CD4-positive, alpha-beta T cell treated with Interleukin-10 for 1 hour (primary cell): ENCODE measurements at regions not wholly inside any gene's neighbourhood (a gene's known extent, or its start where the extent isn't known, plus 50 kb on each side); places are given as distances from the start of the nearest gene placed in this dataset.

Experiments
- DNase-seq: peaks from one replicate; pipeline ENCODE4 v3.0.0-alpha.2; 2020

DNA sequence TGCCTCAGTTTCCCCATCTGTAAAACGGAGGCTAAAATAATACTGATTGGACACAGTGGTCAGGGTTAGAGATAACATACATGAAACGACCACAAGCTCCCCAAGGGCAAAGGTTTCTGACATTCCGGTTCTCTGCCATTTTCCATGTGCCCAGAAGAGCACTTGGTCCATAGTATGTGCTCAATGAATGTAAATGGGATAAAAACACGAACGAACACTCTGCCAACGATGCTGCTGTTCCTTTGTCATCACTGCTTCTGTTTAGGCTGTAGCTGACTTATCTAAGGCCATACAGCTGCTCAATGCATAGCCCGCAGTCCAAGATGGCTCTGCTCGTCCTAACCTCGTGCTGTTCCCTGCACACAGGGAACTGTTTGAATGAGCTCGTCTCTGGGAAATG is 102.0 kb downstream of the RMI2 start:
- no peak for DNase-seq

DNA sequence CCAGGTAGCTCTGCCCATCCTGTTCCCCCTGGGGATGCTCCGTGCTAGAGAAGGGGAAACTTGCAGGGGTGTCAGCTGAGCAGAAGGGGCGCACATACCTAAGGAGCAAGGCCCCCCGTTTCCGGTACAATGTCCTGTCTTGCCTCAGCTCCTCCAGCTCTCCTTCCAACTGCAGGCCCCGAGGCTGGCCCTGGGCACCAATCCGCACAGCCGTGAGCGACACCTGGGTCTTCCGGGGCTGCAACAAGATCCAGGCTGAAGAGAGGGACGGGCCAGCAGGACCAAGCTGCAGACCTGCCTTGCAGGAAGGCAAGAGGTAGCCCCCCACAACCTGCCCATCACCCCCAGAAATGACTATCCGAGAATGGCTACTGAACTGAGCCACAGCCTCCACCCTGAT is 102.6 kb downstream of the RMI2 start:
- DNase-seq, result no peak

DNA sequence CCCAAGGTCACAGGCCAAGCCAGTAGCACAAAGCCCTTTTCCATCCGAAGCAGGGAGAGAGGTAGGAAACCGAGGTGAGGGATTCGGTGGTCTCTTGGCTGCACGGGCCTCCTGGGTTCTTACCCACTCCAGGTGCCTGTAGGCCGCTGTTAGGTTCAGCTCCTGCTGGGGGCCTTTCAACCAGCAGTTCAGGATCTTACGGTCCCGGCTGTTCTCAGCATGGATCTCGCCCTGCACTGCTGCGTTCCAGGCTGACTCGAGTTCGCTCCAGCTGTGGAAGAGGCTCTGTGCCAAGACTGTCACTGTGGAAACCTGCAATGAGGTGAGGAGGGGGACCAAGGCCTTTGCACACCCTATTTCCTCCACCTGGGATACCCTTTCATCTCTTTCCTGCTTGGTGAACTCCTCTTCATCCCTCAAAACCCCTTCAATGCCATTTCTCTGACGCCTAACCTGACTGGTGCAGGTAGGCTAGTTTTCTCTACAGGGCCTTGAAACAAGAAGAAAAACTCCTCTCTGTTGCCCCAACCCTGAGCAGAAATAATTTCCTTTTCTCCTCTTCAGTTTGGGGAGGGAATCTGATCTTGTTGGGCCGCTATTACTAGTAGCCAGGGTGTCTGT is 103.6 kb downstream of the RMI2 start:
- DNase-seq, result no peak

DNA sequence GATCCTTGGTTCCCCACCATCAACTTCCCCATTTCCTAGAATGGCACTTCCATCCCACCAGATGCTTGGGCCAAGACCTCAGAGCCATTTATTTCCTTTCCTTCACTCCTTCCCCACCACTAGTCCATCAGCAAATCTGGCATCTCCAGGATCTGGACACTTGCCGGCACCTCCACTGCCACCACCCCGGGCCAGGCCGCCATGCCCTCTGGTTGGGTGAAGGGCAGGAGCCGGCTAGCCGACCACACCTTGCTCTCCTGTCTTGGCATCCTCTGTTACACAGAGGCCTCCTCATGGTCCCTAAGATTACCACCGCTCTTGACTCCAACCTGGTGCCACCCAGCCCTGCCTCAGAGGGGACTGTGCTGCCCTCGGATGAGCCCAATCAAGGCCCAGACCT is 104.5 kb downstream of the RMI2 start:
- DNase-seq, result no peak

DNA sequence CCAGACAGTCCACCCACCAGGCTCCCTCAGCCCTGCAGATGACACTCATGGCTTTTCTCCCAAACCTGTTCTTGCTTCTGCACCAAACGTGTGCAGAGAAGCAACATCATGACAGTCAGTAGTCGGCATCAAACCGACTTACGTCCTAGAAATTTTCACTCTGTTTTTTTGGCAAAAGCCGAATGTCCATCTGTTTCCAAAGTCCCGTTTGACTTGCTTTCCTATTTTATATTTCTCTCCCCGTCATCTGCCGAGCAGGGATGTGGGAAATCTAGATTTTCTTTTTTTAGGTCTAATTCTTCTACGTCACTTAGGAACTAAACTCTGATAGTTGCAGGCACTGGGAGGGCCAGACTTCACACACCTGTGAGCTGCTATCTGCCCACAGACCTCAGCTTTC is 104.9 kb downstream of the RMI2 start:
- no peak for DNase-seq

DNA sequence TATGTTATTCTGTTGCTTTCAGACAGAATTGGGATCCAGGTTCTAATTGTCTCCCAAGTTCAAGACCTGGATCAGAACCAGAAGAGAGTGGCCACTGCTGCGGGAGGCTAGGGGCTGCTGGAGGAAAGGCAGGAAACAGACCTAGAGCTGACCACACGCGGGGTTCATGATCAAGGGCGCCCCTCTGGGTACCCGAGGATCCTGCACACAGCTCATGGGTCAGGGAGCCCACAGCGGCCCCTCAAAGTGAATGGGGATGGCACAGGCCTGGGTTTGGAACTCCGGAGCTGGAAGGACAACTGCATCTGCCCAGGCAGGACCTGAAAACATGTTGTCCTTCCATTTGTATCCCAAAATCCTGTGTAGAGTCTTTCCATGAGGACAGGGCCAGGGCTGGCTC is 107.0 kb downstream of the RMI2 start:
- no peak for DNase-seq

DNA sequence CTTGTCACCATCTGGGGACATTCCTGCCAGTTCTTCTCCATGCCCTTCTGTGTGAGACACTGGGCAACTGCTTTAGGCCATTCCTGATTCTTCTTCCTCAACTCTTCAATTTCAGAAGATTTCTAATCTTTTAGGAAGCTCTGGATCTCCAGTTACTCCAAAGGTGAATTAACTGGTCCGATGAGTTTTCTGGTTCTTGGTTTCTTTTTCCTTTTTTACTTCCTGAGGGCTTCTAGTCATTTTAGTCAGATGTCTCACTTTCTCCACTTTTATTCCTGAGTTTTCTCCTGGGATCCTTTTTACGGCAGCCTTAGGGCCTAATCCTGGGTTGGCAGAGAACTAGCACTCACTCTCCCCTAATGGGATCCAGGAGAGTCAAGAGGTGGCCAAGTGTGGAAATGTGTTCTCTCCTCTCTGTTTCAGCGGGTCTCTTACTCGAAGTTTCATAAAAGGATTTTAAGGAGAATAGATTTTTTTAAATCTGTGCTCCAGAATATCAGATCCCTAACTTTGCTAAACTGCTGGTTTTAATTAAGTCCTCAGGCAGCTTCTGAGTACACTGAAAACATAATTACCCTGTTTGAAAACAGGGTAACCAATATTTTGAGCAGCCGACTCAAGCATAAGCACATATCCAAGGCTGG is 107.6 kb downstream of the RMI2 start:
- DNase-seq, result no peak

DNA sequence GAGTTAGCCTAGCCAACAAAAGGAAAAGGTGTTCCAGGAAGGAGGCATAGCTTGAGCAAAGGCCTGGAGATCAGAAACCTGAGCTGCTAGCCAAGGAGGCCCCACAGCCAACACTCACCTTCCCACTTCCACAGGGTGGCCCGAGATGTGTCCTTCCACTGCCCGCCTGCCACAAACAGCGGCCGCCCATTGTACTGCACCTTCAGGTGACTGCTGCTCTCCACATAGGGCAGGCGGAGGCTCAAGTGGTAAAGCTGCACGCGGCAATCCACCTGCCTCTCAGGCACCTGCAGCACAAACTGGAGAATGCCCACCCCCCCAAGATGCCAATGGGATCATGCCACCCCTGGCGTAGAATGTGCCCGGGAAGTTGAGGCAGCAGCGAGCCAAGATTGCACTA is 111.5 kb downstream of the RMI2 start:
- DNase-seq, result no peak

DNA sequence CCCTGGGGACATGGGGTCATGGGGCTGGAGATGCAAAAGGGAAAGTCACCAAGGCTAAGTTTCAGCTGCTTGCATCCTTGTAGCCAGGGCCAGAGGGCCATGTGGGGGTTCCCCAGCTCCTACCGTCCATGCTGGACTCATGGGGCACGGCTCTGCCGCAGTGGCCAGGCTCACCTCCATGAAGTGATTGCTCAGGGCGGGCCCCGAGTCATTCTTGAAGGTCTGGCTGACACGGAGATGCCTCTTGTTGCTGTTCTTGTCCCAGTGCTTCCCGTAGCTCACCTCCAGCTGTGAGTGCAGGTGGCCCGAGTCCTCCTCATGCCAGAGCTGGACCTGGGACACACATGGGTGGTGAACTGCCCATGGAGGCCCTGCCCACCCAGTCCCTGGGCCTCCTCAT is 114.5 kb downstream of the RMI2 start:
- no peak for DNase-seq

DNA sequence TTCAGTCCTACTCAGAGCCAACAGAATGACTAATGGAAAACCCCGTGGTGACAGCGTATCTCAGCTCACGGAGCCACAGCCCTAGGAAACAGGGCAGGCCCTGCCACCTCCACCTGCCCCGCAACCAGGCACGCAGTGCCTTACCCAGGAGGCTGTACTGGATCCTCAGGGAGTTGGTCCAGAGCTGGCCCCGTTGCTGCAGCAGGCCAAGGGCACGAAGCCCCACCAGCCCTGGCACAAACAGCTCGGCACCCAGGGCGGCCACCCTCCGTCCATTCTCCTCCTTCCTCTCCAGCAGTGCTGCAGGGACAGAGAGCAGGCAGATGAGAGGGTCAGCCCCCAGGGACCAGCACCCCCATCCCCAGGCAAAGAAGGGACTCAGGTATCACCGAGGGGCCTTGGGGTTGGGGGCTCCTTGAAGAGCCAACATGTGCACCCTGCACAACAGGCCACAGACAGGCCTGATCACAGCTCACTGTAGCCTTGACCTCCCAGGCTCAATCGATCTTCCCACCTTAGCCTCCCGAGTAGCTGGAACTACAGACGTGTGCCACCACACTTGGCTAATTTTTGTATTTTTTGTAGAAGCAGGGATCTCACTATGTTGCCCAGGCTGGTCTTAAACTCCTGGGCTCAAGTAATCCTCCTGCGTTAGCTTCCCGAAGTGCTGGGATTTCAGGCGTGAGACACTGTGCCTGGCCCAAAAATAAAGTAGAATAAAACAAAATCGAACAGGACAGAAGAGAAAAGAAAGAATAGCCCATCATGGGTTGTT is 115.7 kb downstream of the RMI2 start:
- no peak for DNase-seq

DNA sequence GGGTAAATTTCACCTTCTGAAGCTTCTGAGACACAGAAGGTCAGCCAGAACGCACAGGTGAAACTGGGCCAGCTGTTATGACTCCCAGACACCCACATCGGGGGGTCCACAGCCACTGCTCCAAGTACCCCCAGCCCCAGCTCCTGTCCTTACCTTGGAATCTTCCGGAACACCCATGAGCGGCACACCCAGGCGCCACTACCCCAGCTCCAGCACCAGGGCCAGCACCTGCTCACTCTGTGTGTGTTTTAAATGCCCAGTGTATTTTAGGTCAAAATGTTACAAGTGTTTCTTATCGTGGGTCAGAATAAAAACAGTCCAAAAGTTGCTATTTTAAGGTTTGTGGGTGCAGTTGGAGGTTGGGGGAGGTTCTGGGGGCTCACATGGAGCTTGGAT is 116.3 kb downstream of the RMI2 start:
- no peak for DNase-seq

DNA sequence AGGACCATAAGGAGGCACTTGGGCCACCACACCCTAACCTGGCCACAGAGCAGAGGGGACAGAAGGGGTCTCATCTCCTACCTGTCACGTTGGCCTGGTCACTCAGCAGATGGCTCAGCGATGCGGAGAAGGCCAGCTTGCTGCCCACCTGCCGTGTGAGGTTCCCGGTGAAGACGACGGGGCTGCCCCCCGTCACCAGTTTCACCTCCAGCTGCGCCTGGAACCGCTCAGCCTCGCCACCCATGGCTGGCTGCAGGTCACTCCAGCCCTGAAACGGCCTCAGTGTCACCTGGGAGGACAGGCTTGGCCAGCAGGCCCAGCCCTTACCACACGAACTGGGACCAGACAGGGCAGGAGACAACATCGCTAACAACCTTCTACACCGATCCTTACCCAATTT is 116.8 kb downstream of the RMI2 start:
- no peak for DNase-seq

DNA sequence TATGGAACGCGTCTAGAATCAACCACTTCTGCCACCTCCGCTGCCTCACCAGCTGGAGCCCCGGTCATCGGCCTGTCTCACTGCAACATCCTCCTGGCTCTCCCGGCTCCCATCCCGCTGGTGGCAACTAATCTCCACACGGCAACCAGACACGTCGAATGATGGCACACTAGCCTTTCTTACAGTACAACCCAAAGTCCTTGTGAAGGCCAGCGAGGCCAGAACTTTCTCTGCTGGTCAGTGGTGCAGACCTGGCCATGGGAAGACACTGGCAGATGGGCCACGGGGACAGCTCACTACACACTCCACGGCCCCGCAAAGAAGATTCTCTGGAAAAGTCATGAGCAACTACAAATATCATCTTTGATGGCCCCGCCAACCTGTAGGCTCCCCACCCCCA is 117.6 kb downstream of the RMI2 start:
- no peak for DNase-seq

DNA sequence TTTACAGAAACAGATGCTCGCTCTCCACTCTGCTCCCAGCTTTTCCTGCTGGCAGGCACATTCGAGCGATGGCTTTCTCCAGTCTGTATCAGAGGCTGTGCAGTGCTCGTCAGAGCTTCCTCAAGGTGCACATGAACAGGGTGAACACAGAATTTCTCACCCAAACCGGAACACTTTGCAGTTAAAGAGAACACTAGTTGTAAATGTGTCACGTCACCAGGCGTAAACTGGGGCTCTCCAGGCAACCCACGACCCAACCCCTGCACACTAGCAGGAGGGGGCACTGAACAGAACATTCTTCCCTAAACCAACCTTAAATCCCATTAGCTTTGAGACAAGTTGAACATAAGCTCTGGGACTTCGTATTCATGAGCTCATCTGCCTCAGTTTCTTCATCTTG is 119.0 kb downstream of the RMI2 start:
- no peak for DNase-seq

DNA sequence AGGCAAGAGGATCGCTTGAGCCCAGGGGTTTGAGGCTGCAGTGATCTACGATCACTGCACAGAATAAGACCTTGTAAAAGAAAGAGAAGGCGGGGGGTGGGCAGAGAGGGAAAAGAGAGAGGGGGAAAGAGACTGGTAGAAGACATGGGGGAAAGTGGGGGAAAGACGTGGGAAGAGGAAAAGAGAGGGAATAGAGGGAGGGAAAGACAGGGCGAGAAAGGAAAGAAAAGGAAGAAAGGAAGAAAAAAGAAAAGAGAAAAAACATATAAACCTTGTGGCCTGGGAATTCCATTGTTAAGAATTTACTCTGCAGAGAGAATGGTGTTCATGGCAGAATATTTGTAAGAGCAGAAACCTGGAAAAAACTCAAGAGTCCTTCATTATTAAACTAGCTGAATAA is 120.4 kb downstream of the RMI2 start:
- no peak for DNase-seq

DNA sequence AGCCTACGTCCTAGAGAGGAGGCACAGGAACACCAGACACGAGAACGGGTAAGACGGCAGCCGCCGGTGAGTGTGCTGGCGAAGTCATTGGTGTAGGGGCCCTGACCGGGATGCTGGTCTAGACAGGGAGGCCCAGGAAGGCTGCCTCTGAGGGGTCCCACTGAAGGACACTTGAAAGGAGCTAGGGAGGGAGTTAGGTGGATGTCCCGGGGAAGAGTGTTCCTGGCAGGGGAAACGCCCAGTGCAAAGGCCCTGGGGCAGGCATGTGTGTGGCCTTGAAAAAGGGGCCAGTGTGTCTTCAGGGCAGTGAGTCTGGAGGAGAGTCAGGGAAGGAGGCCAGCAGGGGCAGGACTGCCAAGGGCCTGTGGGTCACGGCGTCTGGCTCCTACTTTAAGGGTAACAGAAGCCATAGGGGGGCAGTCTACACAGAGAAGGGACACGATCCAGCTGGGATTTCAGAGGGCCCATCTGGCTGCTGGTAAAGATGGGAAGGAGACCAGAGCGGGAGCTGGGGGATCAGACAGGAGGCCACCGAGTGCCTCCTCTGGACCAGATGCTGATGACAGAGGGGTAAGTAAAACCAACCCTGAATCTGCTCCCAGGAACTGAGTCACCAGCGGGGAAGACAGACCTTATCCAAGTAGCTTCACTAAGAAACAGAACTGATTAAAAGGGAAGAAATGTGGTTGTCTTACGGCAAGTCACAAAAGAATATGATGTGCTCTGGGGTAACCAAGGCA is 115.9 kb downstream of the LITAF start:
- no peak for DNase-seq

DNA sequence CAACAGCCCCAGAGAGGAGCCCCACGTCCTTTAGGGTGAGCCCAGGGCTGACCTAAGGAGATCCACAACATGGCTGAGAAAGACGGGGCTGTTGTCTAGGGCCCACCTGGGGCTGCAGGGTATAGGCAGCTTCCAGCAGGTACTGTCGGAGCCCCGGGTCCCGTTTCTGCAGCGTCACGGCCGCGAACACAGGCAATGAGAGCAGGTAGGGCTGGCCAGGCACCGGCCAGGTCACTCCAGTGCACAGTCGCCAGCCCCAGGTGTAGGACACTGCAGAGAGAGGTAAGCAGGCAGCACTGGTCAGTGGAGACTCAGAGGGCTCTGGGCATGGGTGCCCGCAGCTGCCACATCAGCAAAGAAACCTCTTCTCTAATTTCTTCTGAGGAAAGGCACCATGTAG is 115.2 kb downstream of the LITAF start:
- DNase-seq, result no peak

DNA sequence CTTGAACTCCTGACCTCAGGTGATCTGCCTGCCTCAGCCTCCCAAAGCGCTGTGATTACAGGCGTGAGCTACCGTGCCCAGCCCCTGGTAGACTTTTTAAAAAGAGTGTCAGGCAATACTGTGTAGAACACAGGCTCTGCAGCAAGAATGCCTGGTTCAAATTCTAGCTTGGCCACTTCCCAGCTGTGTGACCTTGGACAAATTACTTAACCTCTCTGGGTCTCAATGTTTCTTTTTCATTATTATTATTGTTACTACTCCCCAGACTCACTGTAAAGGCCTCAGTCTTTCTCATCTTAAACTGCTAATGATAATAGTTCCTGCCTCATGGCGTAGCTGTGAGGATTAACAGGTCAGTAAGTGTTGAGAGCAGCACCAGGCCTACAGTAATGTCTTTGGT is 114.3 kb downstream of the LITAF start:
- DNase-seq, result no peak

DNA sequence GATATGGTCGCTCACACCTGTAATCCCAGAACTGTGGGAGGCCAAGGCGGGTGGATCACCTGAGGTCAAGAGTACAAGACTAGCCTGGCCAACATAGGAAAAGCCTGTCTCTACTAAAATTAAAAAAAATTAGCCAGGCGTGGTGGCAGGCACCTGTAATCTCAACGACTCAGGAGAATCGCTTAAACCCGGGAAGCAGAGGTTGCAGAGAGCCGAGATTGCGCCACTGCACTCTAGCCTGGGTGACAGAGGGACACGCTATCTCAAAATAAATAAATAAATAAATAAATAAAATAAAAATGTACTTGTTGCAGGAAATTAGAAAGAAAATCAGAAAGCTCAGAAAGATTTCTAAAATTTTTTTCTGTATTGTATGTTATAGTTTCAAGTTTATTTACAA is 113.9 kb downstream of the LITAF start:
- no peak for DNase-seq

DNA sequence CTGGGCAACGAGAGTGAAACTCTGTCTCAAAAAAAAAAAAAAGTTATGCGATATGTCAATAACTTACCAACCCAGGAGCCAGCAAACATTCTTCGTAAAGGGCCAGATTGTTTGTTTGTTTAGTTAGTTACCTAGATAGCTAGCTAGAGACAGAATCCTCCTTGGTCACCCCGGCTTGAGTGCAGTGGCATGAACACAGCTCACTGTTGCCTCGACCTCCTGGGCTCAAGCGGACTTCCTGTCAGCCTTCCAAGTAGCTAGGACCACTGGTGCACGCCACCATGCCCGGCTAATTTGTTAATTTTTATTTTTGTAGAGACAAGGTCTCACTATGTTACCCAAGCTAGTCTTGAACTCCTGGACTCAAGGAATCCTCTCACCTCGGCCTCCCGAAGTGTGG is 113.0 kb downstream of the LITAF start:
- DNase-seq, result no peak

DNA sequence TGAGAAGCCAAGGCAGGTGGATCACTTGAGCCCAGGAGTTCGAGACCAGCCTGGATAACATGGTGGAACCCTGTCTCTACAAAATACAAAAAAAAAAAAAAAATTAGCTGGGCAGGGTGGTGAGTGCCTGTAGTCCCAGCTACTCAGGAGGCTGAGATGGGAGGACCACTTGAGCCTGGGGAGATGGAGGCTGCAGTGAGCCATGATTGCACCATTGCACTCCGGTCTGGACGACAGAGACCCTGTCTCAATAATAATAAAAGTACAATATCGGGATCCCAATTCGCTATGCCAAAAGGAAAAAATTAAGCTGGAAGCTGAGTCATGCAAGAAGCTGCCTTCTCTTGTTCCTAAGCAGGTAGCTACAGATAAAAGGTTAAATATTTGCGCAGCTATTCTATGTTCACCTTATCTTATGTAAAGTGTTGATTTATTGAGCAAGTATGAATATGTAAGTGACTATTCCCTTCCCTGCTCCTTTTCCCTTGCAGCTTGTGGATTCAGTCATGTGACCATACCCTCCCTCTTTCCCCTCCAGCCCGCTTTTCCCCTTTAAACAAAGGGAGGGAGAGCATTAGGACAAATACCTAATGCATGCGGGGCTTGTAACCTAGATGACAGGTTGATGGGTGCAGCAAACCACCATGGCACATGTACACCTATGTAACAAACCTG is 112.0 kb downstream of the LITAF start:
- no peak for DNase-seq

DNA sequence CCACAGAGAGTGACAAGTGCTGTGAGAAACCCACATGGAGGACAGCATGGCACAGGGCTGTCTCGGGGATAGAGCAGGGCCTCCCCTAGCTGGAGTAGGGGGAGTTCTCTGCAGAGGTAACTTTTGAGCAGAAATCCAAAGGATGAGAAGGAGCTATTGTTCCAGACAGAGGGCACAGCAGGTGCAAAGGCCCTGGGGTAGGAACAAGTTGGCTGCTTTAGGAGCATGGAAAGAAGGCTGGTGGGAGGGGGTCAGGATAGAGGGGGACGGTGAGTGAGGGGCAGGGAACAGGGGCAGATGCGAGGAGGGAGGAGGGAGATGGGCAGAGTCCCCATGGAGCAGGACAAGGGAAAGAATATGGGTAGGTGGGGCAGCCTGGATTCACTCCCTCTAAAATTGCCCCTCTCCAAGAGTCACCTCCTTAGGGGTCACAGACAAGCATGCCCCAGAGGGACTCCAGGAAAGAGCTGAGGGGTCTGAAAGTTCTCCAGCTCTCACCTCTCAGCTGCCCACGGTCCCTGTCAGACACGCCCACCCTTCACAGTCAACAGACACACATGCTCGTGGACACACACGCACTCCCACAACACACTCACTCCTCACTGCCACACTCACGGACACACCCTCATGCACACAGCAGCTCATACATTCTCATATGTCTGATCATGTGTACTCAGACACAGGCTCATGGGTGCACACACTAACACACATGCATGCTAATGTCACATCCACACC is 110.7 kb downstream of the LITAF start:
- DNase-seq, result no peak

DNA sequence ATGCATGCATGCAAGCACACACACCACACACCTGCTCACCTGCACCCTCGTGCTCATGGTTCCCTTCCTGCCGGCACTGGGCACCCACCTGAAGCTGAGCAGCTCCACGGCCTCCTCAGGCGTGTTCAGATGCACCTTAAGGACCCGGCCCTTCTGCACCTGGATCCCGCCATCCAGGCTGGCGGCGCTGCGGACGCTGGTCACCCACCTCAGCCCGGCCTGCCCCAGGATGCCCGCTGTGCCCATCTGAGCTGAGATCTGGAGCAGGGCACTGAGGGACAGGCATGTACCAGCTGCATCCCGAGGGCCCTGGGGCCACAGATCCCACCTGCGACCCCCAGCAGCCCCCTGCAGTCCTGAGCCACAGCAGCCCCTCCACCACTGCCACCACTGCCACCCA is 110.0 kb downstream of the LITAF start:
- DNase-seq, result no peak
